Panc1 (cell line): ENCODE measurements at regions not wholly inside any gene's neighbourhood (a gene's known extent, or its start where the extent isn't known, plus 50 kb on each side); places are given as distances from the start of the nearest gene placed in this dataset.
"Not testable (repeated sequence)": the region's sequence is repeated elsewhere in the genome, so short reads cannot be mapped to it uniquely, and the experiment has no call there.

Experiments used
- CTCF ChIP-seq: fragments of 450-650 bp; IDR thresholded peaks from 2 replicates; pipeline ENCODE4 v1.5.1; 2017; ENCODE audit warnings: mild to moderate bottlenecking
- REST ChIP-seq, 2 experiments: IDR thresholded peaks; 2 replicates each; pipeline ENCODE4 v1.6.1; 2011 to 2012; ENCODE audit warnings: low read depth in 2 of 2, control low read depth in 1 of 2, low read length in 1 of 2, mild to moderate bottlenecking in 1 of 2, moderate library complexity in 1 of 2; ENCODE audit not compliant: insufficient read depth in 1 of 2

- not testable (repeated sequence) for TF ChIP-seq CTCF; REST (IDR thresholded peaks at IDR 0.05; ENCODE audit: insufficient read depth in 1 of 2, low read depth in 2 of 2, low read length in 1 of 2)
Measured at GRCh38 chr5:119769695-119770693, 140.6 kb downstream of the FAM170A start.
